Osteoblast (primary cell): ENCODE measurements at regions not wholly inside any gene's neighbourhood (a gene's known extent, or its start where the extent isn't known, plus 50 kb on each side); places are given as distances from the start of the nearest gene placed in this dataset.

Source experiments
- DNase-seq: peaks from one replicate; pipeline ENCODE4 v3.0.0; 2011; ENCODE audit warnings: low spot score, mixed read lengths; ENCODE audit not compliant: insufficient read length; ENCODE audit errors: missing footprints
- H2AFZ ChIP-seq: 2 replicates; pipeline ENCODE4 v1.6.0; 2011; ENCODE audit warnings: mild to moderate bottlenecking, low read length
- H3K27ac ChIP-seq: 2 replicates; pipeline ENCODE4 v1.5.1; 2011; ENCODE audit warnings: mild to moderate bottlenecking, low read depth, low read length, moderate library complexity
- H3K27me3 ChIP-seq: 2 replicates; pipeline ENCODE4 v1.6.0; 2012; ENCODE audit warnings: mild to moderate bottlenecking, control low read depth, inconsistent platforms, low read length, moderate library complexity; ENCODE audit not compliant: insufficient read depth
- H3K36me3 ChIP-seq: 2 replicates; pipeline ENCODE4 v1.5.1; 2011; ENCODE audit warnings: mild to moderate bottlenecking, low read length, control low read depth, moderate library complexity; ENCODE audit not compliant: insufficient read depth
- H3K4me1 ChIP-seq: 2 replicates; pipeline ENCODE4 v1.5.1; 2011; ENCODE audit warnings: mild to moderate bottlenecking, low read length, control low read depth, moderate library complexity; ENCODE audit not compliant: insufficient read depth
- H3K4me2 ChIP-seq: 2 replicates; pipeline ENCODE4 v1.6.0; 2011; ENCODE audit warnings: mild to moderate bottlenecking, low read length; ENCODE audit not compliant: insufficient read depth
- H3K4me3 ChIP-seq: fragments of 200-600 bp; sonication (generic); 3 replicates; pipeline ENCODE4 v1.5.1; 2012; ENCODE audit warnings: mild to moderate bottlenecking, low read length, inconsistent platforms; ENCODE audit not compliant: insufficient read depth
- H3K79me2 ChIP-seq: 2 replicates; pipeline ENCODE4 v1.6.0; 2012; ENCODE audit warnings: mild to moderate bottlenecking, low read length, control low read depth, inconsistent platforms; ENCODE audit not compliant: insufficient read depth
- H3K9me3 ChIP-seq: 2 replicates; pipeline ENCODE4 v1.5.1; 2011; ENCODE audit warnings: low read depth, low read length, control low read depth
- H4K20me1 ChIP-seq: 2 replicates; pipeline ENCODE4 v1.6.0; 2012; ENCODE audit warnings: mild to moderate bottlenecking, low read length, control low read depth; ENCODE audit not compliant: insufficient read depth
- CTCF ChIP-seq: IDR thresholded peaks from 2 replicates; pipeline ENCODE4 v1.5.1; 2011; ENCODE audit warnings: mild to moderate bottlenecking, low read depth, low read length, moderate library complexity; ENCODE audit errors: extremely low read depth

GRCh38 chr3:21235491-21235890 lies 515.5 kb downstream of the ZNF385D start:
- DNase-seq, result no peak
- Histone ChIP-seq H3K27ac (no peak overlapping the region), H3K4me3 (no peak overlapping the region), H3K4me1 (no peaks in the 10 kb centered on the region), H2AFZ (no peak overlapping the region), H4K20me1 (no peaks in the 10 kb centered on the region), H3K27me3 (no peaks in the 10 kb centered on the region), H3K36me3 (no peaks in the 10 kb centered on the region), H3K9me3 (peaks cover 5% of the 10 kb centered on the region), H3K4me2 (no peak overlapping the region), H3K79me2 (no peaks in the 10 kb centered on the region)
- no peak for TF ChIP-seq CTCF

GRCh38 chr3:21234933-21235332 lies 516.1 kb downstream of the ZNF385D start:
- Histone ChIP-seq H3K4me1 (no peaks in the 10 kb centered on the region), H3K4me2 (no peak overlapping the region), H3K27ac (no peak overlapping the region), H3K36me3 (no peaks in the 10 kb centered on the region), H3K27me3 (no peaks in the 10 kb centered on the region), H2AFZ (no peak overlapping the region), H3K9me3 (peaks cover 5% of the 10 kb centered on the region), H3K79me2 (no peaks in the 10 kb centered on the region), H4K20me1 (no peaks in the 10 kb centered on the region), H3K4me3 (no peak overlapping the region)
- DNase-seq, result no peak
- TF ChIP-seq CTCF, result no peak

GRCh38 chr3:21229426-21230135 lies 521.4 kb downstream of the ZNF385D start:
- H4K20me1 ChIP-seq, result no peaks in the 10 kb centered on the region
- no peak overlapping the region for H3K27ac ChIP-seq
- H3K79me2 ChIP-seq, result no peaks in the 10 kb centered on the region
- no peak for TF ChIP-seq CTCF
- no peaks in the 10 kb centered on the region for H3K36me3 ChIP-seq
- no peak for DNase-seq
- no peak overlapping the region for H2AFZ ChIP-seq
- H3K4me1 ChIP-seq, result no peaks in the 10 kb centered on the region
- no peak overlapping the region for H3K4me3 ChIP-seq
- no peaks in the 10 kb centered on the region for H3K27me3 ChIP-seq
- no peaks in the 10 kb centered on the region for H3K9me3 ChIP-seq
- no peak overlapping the region for H3K4me2 ChIP-seq

GRCh38 chr3:21226086-21226485 lies 524.9 kb downstream of the ZNF385D start:
- no peak overlapping the region for H2AFZ ChIP-seq
- no peaks in the 10 kb centered on the region for H3K27me3 ChIP-seq
- no peak for DNase-seq
- H4K20me1 ChIP-seq, result no peaks in the 10 kb centered on the region
- no peak for TF ChIP-seq CTCF
- no peak overlapping the region for H3K4me2 ChIP-seq
- no peaks in the 10 kb centered on the region for H3K9me3 ChIP-seq
- no peaks in the 10 kb centered on the region for H3K79me2 ChIP-seq
- no peaks in the 10 kb centered on the region for H3K36me3 ChIP-seq
- H3K4me1 ChIP-seq, result no peaks in the 10 kb centered on the region
- no peak overlapping the region for H3K4me3 ChIP-seq
- H3K27ac ChIP-seq, result no peak overlapping the region
